RWPE1 (cell line): ENCODE measurements at regions not wholly inside any gene's neighbourhood (a gene's known extent, or its start where the extent isn't known, plus 50 kb on each side); places are given as distances from the start of the nearest gene placed in this dataset.

Experiments
- CTCF ChIA-PET: fragments of 350-600 bp; sonication (Branson Sonifier 250); formaldehyde crosslinking; extraction: SDS; loops from one replicate; lab custom pipeline; 2021; lab: Yijun Ruan, JAX
- POLR2A ChIA-PET: fragments of 400-600 bp; formaldehyde crosslinking; extraction: SDS; loops from one replicate; lab custom pipeline; 2020; ENCODE audit warnings: antibody characterized with exemption; ENCODE audit not compliant: low non-redundant PET; lab: Yijun Ruan, JAX
- DNase-seq: peaks from one replicate; pipeline ENCODE4 v3.0.0; 2012; ENCODE audit warnings: low spot score
- H3K27ac ChIP-seq: fragments of 450-650 bp; 2 replicates; pipeline ENCODE4 v1.5.1; 2017
- CTCF ChIP-seq: fragments of 450-650 bp; conservative IDR thresholded peaks from 2 replicates; pipeline ENCODE4 v1.5.1; 2017; ENCODE audit warnings: low read depth, mild to moderate bottlenecking

GRCh38 chr11:10373340-10373739 is 68.5 kb downstream of the ADM start:
- DNase-seq = no peak
- POLR2A ChIA-PET = no interaction called here
- TF ChIP-seq CTCF = no peak
- CTCF ChIA-PET = interaction anchor here (0.7 kb wide), 1 partner anchor 109 kb away, joined by 3 read pairs; no protein-coding TSS in a partner anchor
- no peak overlapping the region for H3K27ac ChIP-seq

GRCh38 chr11:10373929-10374328 is 69.1 kb downstream of the ADM start:
- H3K27ac ChIP-seq = no peak overlapping the region
- DNase-seq = no peak
- TF ChIP-seq CTCF = no peak
- CTCF ChIA-PET = no interaction called here
- POLR2A ChIA-PET = no interaction called here

DNA sequence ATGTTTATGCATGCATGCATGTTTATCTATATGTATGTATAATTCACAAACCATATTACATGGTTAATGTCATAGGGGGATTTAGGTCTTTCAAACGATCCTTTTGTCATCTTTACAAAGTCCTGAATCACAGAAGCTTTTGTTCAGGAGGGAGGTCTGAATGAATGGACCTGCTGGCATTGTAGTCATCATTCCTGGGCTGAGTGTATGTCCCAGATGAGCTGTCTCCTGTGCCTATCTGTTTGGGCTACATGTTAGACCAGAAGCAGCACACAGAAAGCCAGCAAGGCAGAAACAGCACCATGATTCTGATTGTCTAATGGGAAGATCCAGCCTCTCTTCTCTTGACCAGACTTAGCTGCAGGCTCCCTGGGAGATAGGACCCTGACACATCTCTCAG is 69.5 kb downstream of the ADM start:
- TF ChIP-seq CTCF = no peak
- H3K27ac ChIP-seq = no peak overlapping the region
- no peak for DNase-seq
- ChIA-PET CTCF (interaction anchor here (0.9 kb wide), 1 partner anchor 8 kb away, joined by 3 read pairs; no protein-coding TSS in a partner anchor), POLR2A (no interaction called here)

DNA sequence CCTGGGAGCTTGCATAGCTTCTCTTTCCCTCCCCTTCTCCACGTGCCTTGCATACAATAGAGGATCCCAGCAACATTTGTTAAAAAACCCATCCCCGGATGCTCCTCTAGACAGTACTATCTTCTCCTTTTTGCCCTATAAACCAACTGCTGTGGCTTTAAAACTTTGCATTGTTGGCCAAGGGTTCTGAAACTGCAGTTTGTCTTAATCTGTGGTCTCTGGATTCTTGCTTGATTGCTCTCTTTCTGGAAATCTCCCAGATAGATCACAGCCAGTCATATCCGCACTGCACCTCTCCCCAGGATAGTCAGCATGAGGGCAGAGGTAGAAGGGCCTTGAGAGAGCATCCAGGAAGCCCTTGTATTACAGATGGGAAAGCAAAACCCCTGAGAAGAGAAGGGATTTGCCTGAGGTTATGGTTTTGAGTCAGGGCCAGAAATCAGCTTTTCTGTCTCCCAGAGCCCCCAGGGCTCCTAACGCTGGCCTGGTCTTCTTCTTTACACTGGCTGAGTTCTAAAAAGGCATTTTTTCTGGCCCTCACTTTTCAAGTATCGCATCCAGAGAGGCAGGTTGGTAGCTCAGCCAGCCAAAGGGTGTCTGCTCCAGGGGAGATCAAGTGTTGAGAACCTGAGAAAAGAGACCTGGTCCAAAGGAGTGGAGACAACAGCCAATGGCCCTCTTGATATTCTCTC is 70.6 kb downstream of the ADM start:
- POLR2A ChIA-PET = no interaction called here
- TF ChIP-seq CTCF = no peak
- no peak overlapping the region for H3K27ac ChIP-seq
- CTCF ChIA-PET = interaction anchor here (0.9 kb wide), 1 partner anchor 9 kb away, joined by 3 read pairs; no protein-coding TSS in a partner anchor
- DNase-seq = no peak

- TF ChIP-seq CTCF = no peak
- H3K27ac ChIP-seq = no peak overlapping the region
- CTCF ChIA-PET = no interaction called here
- POLR2A ChIA-PET = no interaction called here
- no peak for DNase-seq
These were observed 71.2 kb downstream of the ADM start for GRCh38 chr11:10376061-10376460.

DNA sequence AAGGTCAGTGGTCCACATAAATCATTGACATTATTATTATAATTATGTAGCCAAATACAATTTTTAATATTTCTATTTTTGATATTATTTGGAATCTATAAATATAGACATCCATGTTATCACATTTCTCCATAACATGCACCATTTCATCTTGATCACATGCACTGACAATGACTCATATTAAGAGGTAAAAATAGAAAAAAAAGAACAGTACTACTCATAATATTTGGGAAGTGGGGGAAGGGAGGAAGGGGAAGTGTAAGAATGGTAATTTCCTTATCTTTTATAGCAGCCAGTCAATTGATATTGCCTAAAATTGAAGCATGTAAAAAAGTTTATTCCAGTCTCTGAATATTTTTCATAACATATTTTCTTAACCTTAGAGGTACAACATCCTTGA is 72.3 kb downstream of the ADM start:
- POLR2A ChIA-PET = no interaction called here
- H3K27ac ChIP-seq = no peak overlapping the region
- TF ChIP-seq CTCF = no peak
- CTCF ChIA-PET = no interaction called here
- no peak for DNase-seq
